Neural cell (in vitro differentiated cells): ENCODE measurements at regions not wholly inside any gene's neighbourhood (a gene's known extent, or its start where the extent isn't known, plus 50 kb on each side); places are given as distances from the start of the nearest gene placed in this dataset.

Experiments
- H2AFZ ChIP-seq: fragments of 200-600, 300-800 bp; sonication (generic), shearing (Covaris generic); 2 replicates; pipeline ENCODE4 v1.6.0; 2014; ENCODE audit warnings: low read depth, mild to moderate bottlenecking, antibody characterized with exemption, low read length, moderate library complexity
- H3F3A ChIP-seq: fragments of 200-600 bp; shearing (Covaris generic); 2 replicates; pipeline ENCODE4 v1.6.1; 2016; ENCODE audit warnings: mild to moderate bottlenecking, moderate library complexity, mixed read lengths, antibody characterized with exemption, low read length; ENCODE audit not compliant: insufficient read depth, poor library complexity, severe bottlenecking
- H3K27ac ChIP-seq: fragments of 200-600, 300-800 bp; sonication (generic), shearing (Covaris generic); 2 replicates; pipeline ENCODE4 v1.5.1; 2014; ENCODE audit warnings: mild to moderate bottlenecking, low read length, moderate library complexity
- H3K27me3 ChIP-seq: fragments of 300-800, 200-600 bp; sonication (generic), shearing (Covaris generic); 2 replicates; pipeline ENCODE4 v1.6.0; 2014; ENCODE audit warnings: mild to moderate bottlenecking, low read depth, low read length, moderate library complexity; ENCODE audit not compliant: insufficient read depth
- H3K36me3 ChIP-seq: fragments of 300-800, 200-600 bp; sonication (generic), shearing (Covaris generic); 2 replicates; pipeline ENCODE4 v1.5.1; 2014; ENCODE audit warnings: mild to moderate bottlenecking, antibody characterized with exemption, low read length, moderate library complexity; ENCODE audit not compliant: insufficient read depth
- H3K4me2 ChIP-seq: fragments of 300-800, 200-600 bp; sonication (generic), shearing (Covaris generic); 2 replicates; pipeline ENCODE4 v1.6.0; 2014; ENCODE audit warnings: mild to moderate bottlenecking, low read length
- H3K4me3 ChIP-seq: fragments of 300-800, 200-600 bp; sonication (generic), shearing (Covaris generic); 2 replicates; pipeline ENCODE4 v1.5.1; 2014; ENCODE audit warnings: mild to moderate bottlenecking, low read length, moderate library complexity
- H3K79me2 ChIP-seq: fragments of 200-600 bp; shearing (Covaris generic); replicated peaks from 2 replicates; pipeline ENCODE4 v1.6.0; 2014; ENCODE audit warnings: mild to moderate bottlenecking, low read length, moderate library complexity; ENCODE audit not compliant: insufficient read depth
- H3K9ac ChIP-seq: fragments of 300-800, 200-600 bp; sonication (generic), shearing (Covaris generic); 2 replicates; pipeline ENCODE4 v1.6.1; 2016; ENCODE audit warnings: mild to moderate bottlenecking, low read length, mixed read lengths
- H3K9me2 ChIP-seq: fragments of 200-600 bp; shearing (Covaris generic); 2 replicates; pipeline ENCODE4 v1.6.1; 2016; ENCODE audit warnings: mild to moderate bottlenecking, low read length, mixed read lengths; ENCODE audit not compliant: insufficient read depth
- H3K9me3 ChIP-seq: fragments of 200-600, 300-800 bp; sonication (generic), shearing (Covaris generic); 2 replicates; pipeline ENCODE4 v1.6.1; 2016; ENCODE audit warnings: mild to moderate bottlenecking, mixed run types, low read length, moderate library complexity, mixed read lengths
- H4K20me1 ChIP-seq: fragments of 200-600 bp; shearing (Covaris generic); 2 replicates; pipeline ENCODE4 v1.6.1; 2016; ENCODE audit warnings: mild to moderate bottlenecking, mixed run types; ENCODE audit not compliant: insufficient read depth
- EP300 ChIP-seq: fragments of 450-650 bp; conservative IDR thresholded peaks from 2 replicates; pipeline ENCODE4 v1.6.1; 2014; ENCODE audit warnings: antibody characterized with exemption, mild to moderate bottlenecking, moderate library complexity; ENCODE audit not compliant: poor library complexity, severe bottlenecking
- EZH2 ChIP-seq: fragments of 200-600, 300-800 bp; shearing (Covaris generic), sonication (generic); IDR thresholded peaks from 2 replicates; pipeline ENCODE4 v1.6.1; 2014; ENCODE audit warnings: antibody characterized with exemption, low read length, borderline replicate concordance, mild to moderate bottlenecking; ENCODE audit not compliant: insufficient read depth, poor library complexity, severe bottlenecking
- MXI1 ChIP-seq: fragments of 450-650 bp; conservative IDR thresholded peaks from 2 replicates; pipeline ENCODE4 v1.6.1; 2014; ENCODE audit warnings: antibody characterized with exemption, mild to moderate bottlenecking; ENCODE audit not compliant: poor library complexity, severe bottlenecking
- POLR2AphosphoS5 ChIP-seq: IDR thresholded peaks from 2 replicates; pipeline ENCODE4 v1.6.1; 2012
- RAD21 ChIP-seq: fragments of 450-650 bp; conservative IDR thresholded peaks from 2 replicates; pipeline ENCODE4 v1.6.1; 2014; ENCODE audit warnings: antibody characterized with exemption, mild to moderate bottlenecking, moderate library complexity
- SMC3 ChIP-seq: fragments of 450-650 bp; conservative IDR thresholded peaks from 2 replicates; pipeline ENCODE4 v1.6.1; 2014; ENCODE audit warnings: antibody characterized with exemption, mild to moderate bottlenecking, moderate library complexity; ENCODE audit not compliant: poor library complexity
- TAF1 ChIP-seq: IDR thresholded peaks from 2 replicates; pipeline ENCODE4 v1.6.1; 2012; ENCODE audit warnings: low read depth
- TF ChIP-seq, protein P1 (sequence below): IDR thresholded peaks from 2 replicates; pipeline ENCODE4 v1.6.1; 2012; ENCODE audit warnings: borderline replicate concordance
- TF ChIP-seq, protein P2 (sequence below): fragments of 450-650 bp; IDR thresholded peaks from 2 replicates; pipeline ENCODE4 v1.5.1; 2014; ENCODE audit warnings: antibody characterized with exemption, mild to moderate bottlenecking, moderate library complexity; ENCODE audit not compliant: poor library complexity, severe bottlenecking

DNA sequence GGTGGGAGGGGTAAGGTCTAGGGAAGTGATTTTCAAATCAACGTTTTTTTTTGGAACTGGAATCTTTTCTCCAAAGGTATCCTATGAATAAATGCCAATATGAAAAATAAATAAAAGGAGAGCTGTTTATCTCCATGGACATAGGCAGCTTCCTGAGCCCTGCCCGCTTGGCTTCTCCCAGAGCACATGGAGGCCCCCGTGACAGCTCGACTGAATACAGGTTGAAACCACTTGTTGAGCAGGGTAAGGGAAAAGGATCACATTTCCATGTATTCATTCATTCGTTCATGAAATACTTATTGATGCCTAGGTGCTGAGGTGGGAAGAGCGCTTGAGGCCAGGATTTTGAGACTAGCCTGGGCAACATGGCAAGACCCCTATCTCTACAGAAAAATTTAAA is 64.8 kb downstream of the MARCHF4 start:
- Histone ChIP-seq H3K27me3 (no peaks in the 10 kb centered on the region), H3K79me2 (no peaks in the 10 kb centered on the region), H2AFZ (no peak overlapping the region)

DNA sequence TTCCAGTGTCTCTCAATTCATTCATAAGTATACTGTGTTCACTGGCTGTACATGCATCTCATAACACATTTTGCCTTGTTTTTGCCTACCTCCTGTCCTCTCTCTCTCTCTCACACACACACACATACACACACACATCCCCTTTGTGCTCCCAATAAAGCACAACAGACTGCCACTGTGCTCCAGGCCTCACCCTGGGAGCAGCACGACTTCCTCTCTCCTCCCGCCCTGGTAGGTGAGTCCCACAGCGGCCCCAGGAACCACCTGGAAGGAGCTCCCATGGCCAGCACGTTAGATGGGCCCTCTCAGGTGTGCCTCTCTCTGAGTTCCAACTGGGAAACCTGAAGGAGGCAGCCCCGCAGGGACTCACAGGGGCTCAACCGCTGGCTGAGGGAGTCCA is 65.4 kb downstream of the MARCHF4 start:
- Histone ChIP-seq H4K20me1 (no peaks in the 10 kb centered on the region), H3K9me3 (no peaks in the 10 kb centered on the region), H3K9me2 (no peaks in the 10 kb centered on the region), H3K36me3 (no peaks in the 10 kb centered on the region), H3K9ac (no peak overlapping the region), H2AFZ (no peak overlapping the region), H3K27me3 (no peaks in the 10 kb centered on the region), H3K27ac (no peak overlapping the region), H3K4me3 (no peak overlapping the region), H3K4me2 (no peak overlapping the region), H3K79me2 (no peaks in the 10 kb centered on the region), H3F3A (no peaks in the 10 kb centered on the region)
- TF ChIP-seq EP300 (no peak), RAD21 (no peak), MXI1 (no peak), TAF1 (no peak), SMC3 (no peak), EZH2 (no peak)
- TF ChIP-seq, protein P1, sequence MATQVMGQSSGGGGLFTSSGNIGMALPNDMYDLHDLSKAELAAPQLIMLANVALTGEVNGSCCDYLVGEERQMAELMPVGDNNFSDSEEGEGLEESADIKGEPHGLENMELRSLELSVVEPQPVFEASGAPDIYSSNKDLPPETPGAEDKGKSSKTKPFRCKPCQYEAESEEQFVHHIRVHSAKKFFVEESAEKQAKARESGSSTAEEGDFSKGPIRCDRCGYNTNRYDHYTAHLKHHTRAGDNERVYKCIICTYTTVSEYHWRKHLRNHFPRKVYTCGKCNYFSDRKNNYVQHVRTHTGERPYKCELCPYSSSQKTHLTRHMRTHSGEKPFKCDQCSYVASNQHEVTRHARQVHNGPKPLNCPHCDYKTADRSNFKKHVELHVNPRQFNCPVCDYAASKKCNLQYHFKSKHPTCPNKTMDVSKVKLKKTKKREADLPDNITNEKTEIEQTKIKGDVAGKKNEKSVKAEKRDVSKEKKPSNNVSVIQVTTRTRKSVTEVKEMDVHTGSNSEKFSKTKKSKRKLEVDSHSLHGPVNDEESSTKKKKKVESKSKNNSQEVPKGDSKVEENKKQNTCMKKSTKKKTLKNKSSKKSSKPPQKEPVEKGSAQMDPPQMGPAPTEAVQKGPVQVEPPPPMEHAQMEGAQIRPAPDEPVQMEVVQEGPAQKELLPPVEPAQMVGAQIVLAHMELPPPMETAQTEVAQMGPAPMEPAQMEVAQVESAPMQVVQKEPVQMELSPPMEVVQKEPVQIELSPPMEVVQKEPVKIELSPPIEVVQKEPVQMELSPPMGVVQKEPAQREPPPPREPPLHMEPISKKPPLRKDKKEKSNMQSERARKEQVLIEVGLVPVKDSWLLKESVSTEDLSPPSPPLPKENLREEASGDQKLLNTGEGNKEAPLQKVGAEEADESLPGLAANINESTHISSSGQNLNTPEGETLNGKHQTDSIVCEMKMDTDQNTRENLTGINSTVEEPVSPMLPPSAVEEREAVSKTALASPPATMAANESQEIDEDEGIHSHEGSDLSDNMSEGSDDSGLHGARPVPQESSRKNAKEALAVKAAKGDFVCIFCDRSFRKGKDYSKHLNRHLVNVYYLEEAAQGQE, result no peak

More for the DNA sequence above, 64.8 kb downstream of the MARCHF4 start:
- no peak overlapping the region for H3K4me3 ChIP-seq
- no peaks in the 10 kb centered on the region for H3K9me3 ChIP-seq
- no peaks in the 10 kb centered on the region for H3F3A ChIP-seq
- H3K4me2 ChIP-seq, result no peak overlapping the region
- H3K27ac ChIP-seq, result no peak overlapping the region
- H3K9me2 ChIP-seq, result no peaks in the 10 kb centered on the region
- TF ChIP-seq, protein P1, result no peak
- no peak for TF ChIP-seq EP300
- TF ChIP-seq POLR2AphosphoS5, result no peak
- TF ChIP-seq MXI1, result no peak
- TF ChIP-seq TAF1, result no peak
- no peak for TF ChIP-seq EZH2
- TF ChIP-seq, protein P2, sequence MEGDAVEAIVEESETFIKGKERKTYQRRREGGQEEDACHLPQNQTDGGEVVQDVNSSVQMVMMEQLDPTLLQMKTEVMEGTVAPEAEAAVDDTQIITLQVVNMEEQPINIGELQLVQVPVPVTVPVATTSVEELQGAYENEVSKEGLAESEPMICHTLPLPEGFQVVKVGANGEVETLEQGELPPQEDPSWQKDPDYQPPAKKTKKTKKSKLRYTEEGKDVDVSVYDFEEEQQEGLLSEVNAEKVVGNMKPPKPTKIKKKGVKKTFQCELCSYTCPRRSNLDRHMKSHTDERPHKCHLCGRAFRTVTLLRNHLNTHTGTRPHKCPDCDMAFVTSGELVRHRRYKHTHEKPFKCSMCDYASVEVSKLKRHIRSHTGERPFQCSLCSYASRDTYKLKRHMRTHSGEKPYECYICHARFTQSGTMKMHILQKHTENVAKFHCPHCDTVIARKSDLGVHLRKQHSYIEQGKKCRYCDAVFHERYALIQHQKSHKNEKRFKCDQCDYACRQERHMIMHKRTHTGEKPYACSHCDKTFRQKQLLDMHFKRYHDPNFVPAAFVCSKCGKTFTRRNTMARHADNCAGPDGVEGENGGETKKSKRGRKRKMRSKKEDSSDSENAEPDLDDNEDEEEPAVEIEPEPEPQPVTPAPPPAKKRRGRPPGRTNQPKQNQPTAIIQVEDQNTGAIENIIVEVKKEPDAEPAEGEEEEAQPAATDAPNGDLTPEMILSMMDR, result no peak
- TF ChIP-seq RAD21, result no peak
- no peak for TF ChIP-seq SMC3
- no peaks in the 10 kb centered on the region for H4K20me1 ChIP-seq
- H3K9ac ChIP-seq, result no peak overlapping the region
- H3K36me3 ChIP-seq, result no peaks in the 10 kb centered on the region
